Left lung (tissue), 4 donors: ENCODE measurements at regions not wholly inside any gene's neighbourhood (a gene's known extent, or its start where the extent isn't known, plus 50 kb on each side); places are given as distances from the start of the nearest gene placed in this dataset.

Source experiments
- ATAC-seq: fragments of 200-7000 bp; cut with Tn5 transposase; one replicate; pipeline ENCODE4 v1.9.1; 2020; ENCODE audit warnings: moderate library complexity
- DNase-seq, 4 donors: peaks; one replicate each; pipeline ENCODE4 v3.0.0-alpha.2; 2013 to 2020
- H3K27ac ChIP-seq, 2 donors: fragments of 200-600 bp; sonication (generic) in 1 of 2; one replicate each; pipeline versions ENCODE4 v1.5.0 to v1.8.0; 2020 to 2021
- H3K27me3 ChIP-seq, 2 donors: fragments of 200-600 bp; sonication (generic) in 1 of 2; one replicate each; pipeline versions ENCODE4 v1.5.0 to v1.8.0; 2020 to 2021
- H3K36me3 ChIP-seq, 2 donors: fragments of 200-600 bp; sonication (generic) in 1 of 2; one replicate each; pipeline versions ENCODE4 v1.5.0 to v1.8.0; 2020 to 2021
- H3K4me1 ChIP-seq, 2 donors: fragments of 200-600 bp; one replicate each; pipeline ENCODE4 v1.8.0; 2021
- H3K4me3 ChIP-seq, 2 donors: fragments of 200-600 bp; sonication (generic) in 1 of 2; one replicate each; pipeline versions ENCODE4 v1.5.0 to v1.8.0; 2020 to 2021; ENCODE audit warnings: mild to moderate bottlenecking in 1 of 2
- H3K9me3 ChIP-seq, 2 donors: fragments of 200-600 bp; sonication (generic) in 1 of 2; one replicate each; pipeline versions ENCODE4 v1.5.0 to v1.8.0; 2020 to 2021
- intact Hi-C, 2 donors: fragments of 100-400 bp; cut with DNase I; formaldehyde crosslinking; loops; one replicate each; pipeline versions ENCODE4 v1.11.2 to v1.14.2; 2022
- TF ChIP-seq, protein P1 (sequence below), 2 donors: fragments of 200-600 bp; sonication (generic) in 1 of 2; IDR thresholded peaks; one replicate each; pipeline versions ENCODE4 v1.5.0 to v1.8.0; 2021; ENCODE audit warnings: antibody characterized with exemption in 2 of 2
- donor health status: DM: no; HTN: yes; CAD: no.
- donor health status: DM: no; HTN: no; CAD: no.

GRCh38 chr10:21060626-21061025 is 163.5 kb upstream of the NEBL start:
- Histone ChIP-seq H3K36me3 (no peaks in the 10 kb centered on the region), H3K27ac (no peak overlapping the region), H3K27me3 (no peaks in the 10 kb centered on the region), H3K4me1 (no peaks in the 10 kb centered on the region), H3K9me3 (peaks cover 0 to 13% of the 10 kb centered on the region in 2 donors), H3K4me3 (no peak overlapping the region)
- ATAC-seq, result no peak
- intact Hi-C loops, result no loop called here
- TF ChIP-seq, protein P1, sequence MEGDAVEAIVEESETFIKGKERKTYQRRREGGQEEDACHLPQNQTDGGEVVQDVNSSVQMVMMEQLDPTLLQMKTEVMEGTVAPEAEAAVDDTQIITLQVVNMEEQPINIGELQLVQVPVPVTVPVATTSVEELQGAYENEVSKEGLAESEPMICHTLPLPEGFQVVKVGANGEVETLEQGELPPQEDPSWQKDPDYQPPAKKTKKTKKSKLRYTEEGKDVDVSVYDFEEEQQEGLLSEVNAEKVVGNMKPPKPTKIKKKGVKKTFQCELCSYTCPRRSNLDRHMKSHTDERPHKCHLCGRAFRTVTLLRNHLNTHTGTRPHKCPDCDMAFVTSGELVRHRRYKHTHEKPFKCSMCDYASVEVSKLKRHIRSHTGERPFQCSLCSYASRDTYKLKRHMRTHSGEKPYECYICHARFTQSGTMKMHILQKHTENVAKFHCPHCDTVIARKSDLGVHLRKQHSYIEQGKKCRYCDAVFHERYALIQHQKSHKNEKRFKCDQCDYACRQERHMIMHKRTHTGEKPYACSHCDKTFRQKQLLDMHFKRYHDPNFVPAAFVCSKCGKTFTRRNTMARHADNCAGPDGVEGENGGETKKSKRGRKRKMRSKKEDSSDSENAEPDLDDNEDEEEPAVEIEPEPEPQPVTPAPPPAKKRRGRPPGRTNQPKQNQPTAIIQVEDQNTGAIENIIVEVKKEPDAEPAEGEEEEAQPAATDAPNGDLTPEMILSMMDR (IDR thresholded peaks at IDR 0.05), result no peak
- no peak for DNase-seq

- no peak for ATAC-seq
- Histone ChIP-seq H3K36me3 (no peaks in the 10 kb centered on the region), H3K27me3 (no peaks in the 10 kb centered on the region), H3K4me1 (peaks cover 0 to 6% of the 10 kb centered on the region in 2 donors), H3K9me3 (peaks cover 0 to 13% of the 10 kb centered on the region in 2 donors), H3K27ac (no peak overlapping the region), H3K4me3 (no peak overlapping the region)
- no peak for DNase-seq
- TF ChIP-seq, protein P1 (IDR thresholded peaks at IDR 0.05), result no peak
- intact Hi-C loops, result no loop called here
Observed at GRCh38 chr10:21057989-21058388, 160.9 kb upstream of the NEBL start.

GRCh38 chr10:21057436-21057835 is 160.3 kb upstream of the NEBL start:
- intact Hi-C loops, result no loop called here
- no peak for ATAC-seq

DNA sequence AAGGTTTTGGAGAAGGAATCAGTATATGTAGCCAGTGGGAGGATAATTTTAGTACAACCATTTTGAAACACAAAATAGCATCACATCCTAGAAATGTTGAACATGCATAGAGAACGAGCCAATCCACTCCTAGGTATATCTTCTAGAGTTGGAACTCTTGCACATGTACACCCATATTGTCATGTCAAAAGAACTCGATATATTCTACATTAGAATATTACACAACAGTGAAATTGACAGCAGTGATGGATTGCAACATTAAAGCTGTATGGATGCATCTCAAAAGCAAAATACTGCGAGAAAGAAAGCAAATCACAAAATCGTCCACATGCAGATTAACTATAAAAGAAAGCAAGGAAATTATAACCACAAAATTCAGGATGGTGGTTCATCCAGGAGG is 159.3 kb upstream of the NEBL start:
- Histone ChIP-seq H3K36me3 (no peaks in the 10 kb centered on the region), H3K27ac (no peak overlapping the region), H3K9me3 (peaks cover 0 to 19% of the 10 kb centered on the region in 2 donors), H3K27me3 (no peaks in the 10 kb centered on the region), H3K4me3 (no peak overlapping the region), H3K4me1 (peaks cover 0 to 6% of the 10 kb centered on the region in 2 donors)
- intact Hi-C loops, result no loop called here
- TF ChIP-seq, protein P1 (IDR thresholded peaks at IDR 0.05), result no peak
- ATAC-seq, result no peak
- DNase-seq, result no peak

More at GRCh38 chr10:21057436-21057835, 160.3 kb upstream of the NEBL start:
- H3K36me3 ChIP-seq, result no peaks in the 10 kb centered on the region
- DNase-seq, result no peak
- peaks cover 0 to 6% of the 10 kb centered on the region in 2 donors for H3K4me1 ChIP-seq
- H3K4me3 ChIP-seq, result no peak overlapping the region
- TF ChIP-seq, protein P1 (IDR thresholded peaks at IDR 0.05), result no peak
- H3K9me3 ChIP-seq, result peaks cover 0 to 16% of the 10 kb centered on the region in 2 donors
- H3K27ac ChIP-seq, result no peak overlapping the region
- no peaks in the 10 kb centered on the region for H3K27me3 ChIP-seq

DNA sequence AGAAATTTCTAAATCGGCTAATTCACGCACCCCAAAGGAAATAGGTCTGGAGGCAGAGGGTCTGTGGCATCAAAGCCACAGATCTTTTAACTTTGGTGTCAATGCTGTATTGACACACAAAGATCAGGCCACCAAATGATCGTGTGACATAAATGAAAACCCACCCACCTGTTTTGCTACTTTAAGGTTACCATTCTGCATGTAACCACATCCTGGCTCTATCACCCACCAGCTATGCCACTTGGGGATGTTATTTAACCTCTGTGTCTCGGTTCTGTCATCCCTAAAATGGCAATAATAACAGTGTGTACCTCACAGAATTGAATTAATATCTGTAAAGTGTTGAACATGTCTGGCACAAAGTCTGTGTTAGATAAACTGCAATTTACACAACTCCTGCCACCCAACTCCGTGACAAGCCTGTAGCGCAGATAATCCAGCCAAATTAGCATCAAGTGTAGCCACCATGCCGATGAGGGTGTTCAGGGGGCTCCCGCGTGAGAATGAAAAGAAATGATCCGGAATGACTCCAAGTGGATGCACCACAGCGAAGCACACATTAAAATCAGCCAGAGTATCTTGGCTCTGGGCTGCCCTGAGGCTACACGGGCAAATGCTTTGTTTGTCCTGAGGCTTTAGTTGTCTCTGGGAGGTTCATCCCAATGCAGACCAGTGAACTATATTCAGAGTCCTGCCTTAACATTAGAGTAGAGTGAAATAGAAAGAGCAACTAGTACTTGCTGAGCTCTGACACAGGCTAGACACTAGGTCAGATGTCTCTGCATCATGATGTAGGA is 158.4 kb upstream of the NEBL start:
- H3K36me3 ChIP-seq, result no peaks in the 10 kb centered on the region
- TF ChIP-seq, protein P1 (IDR thresholded peaks at IDR 0.05), result no peak
- intact Hi-C loops, result no loop called here
- H3K4me1 ChIP-seq, result peaks cover 0 to 6% of the 10 kb centered on the region in 2 donors
- ATAC-seq, result no peak
- H3K4me3 ChIP-seq, result no peak overlapping the region
- peaks cover 0 to 20% of the 10 kb centered on the region in 2 donors for H3K9me3 ChIP-seq
- H3K27ac ChIP-seq, result no peak overlapping the region
- no peaks in the 10 kb centered on the region for H3K27me3 ChIP-seq
- no peak for DNase-seq
